NOMO-1 treated with dmso at 0.1 percent for 144 hours (cell line): ENCODE measurements at regions not wholly inside any gene's neighbourhood (a gene's known extent, or its start where the extent isn't known, plus 50 kb on each side); places are given as distances from the start of the nearest gene placed in this dataset.
"Not testable (repeated sequence)": the region's sequence is repeated elsewhere in the genome, so short reads cannot be mapped to it uniquely, and the experiment has no call there.

Experiments used
- DNase-seq: peaks from one replicate; lab custom pipeline; 2025; ENCODE audit not compliant: unreplicated experiment; lab: John Stamatoyannopoulos, UW

DNA sequence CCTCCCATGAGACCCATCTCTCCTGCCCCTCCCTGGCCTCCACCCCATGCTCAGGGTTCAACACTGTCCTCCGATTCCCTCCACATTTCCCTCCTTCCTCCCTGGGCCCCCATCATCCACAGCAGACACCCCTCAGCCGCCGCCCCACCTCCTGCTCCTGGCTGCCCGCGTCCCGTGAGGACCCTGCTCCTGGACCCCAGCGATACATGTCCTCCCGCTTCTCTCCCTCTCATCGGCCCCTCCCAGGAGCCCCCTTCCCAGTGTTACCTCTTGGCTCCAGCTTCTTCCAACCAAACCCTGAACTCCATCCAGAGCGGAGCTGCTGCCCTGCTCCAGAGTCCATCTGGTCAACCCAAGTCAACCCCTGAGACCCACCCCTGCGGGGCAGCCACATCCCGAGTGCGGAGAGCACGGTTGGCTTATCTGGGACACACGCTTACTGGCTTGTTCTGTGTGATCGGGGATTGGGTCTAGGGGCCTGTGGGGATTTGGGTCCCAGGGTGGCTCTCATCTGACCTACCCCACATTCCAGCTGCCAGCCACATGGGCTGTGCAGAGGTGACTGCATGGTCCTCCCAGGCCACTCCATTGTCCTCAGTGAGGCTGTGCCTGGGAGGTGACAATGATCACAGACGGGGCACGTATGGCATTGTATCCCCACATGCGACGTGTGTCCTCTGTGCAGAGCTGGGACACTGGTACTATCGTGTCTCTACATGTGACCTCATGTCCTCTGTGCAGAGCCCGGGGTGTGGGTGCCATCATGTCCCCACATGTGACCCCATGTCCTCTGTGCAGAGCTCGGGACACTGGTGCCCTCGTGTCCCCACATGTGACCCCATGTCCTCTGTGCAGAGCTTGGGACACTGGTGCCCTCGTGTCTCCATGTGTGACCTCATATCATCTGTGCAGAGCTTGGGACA is 333.6 kb downstream of the ADGRD1 start:
- DNase-seq, result no peak

GRCh38 chr12:131287938-131288764 is 334.4 kb downstream of the ADGRD1 start:
- DNase-seq, result no peak

DNA sequence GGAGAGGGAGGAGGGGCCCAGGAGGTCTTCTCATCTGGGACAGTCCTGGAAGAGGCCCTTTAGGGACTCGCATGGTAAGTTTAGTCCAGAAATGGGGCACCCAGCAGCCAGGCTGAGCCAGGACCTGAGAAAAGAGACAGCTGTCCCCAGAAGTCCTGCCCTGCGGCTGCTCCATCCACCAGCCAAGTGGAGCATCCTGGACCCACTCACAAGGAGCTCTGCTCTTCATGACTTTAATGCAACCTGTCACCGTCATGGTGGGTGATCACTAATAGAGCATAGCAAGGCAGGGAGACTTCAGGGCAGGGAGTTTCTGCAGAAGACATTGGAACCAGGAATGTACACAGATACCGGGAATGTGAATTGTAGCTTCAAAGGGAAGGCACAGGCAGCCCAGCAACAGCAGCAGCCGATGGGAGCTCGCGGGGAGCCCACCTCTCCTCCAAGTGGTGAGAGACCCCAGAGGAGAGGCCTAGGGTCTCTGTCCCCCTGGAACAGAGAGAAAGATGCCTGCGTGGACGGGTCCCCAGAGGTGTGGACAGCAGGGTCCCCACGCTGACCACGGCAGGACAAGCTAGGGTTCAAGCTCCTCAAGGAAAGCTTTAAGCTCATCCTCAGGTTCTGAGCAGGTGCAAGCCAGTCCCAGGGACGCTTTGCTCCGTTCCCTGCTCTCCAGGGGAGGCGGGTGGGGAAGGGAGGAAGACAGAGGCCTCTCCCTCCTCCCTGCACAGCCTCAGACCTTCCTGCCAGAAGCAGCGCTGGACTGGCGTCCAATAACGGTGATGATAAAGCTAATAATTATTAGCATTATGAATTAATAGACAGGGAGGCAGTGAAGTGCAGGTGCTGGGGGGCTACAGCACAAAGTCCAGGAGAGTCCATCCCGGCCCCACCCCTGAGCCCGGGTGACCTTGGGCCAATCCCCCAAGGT is 335.3 kb downstream of the ADGRD1 start:
- DNase-seq, result not testable (repeated sequence)

- DNase-seq, result not testable (repeated sequence)
These were observed 336.1 kb downstream of the ADGRD1 start for GRCh38 chr12:131289807-131290206.

GRCh38 chr12:131290255-131290959 is 336.7 kb downstream of the ADGRD1 start:
- DNase-seq, result no peak

DNA sequence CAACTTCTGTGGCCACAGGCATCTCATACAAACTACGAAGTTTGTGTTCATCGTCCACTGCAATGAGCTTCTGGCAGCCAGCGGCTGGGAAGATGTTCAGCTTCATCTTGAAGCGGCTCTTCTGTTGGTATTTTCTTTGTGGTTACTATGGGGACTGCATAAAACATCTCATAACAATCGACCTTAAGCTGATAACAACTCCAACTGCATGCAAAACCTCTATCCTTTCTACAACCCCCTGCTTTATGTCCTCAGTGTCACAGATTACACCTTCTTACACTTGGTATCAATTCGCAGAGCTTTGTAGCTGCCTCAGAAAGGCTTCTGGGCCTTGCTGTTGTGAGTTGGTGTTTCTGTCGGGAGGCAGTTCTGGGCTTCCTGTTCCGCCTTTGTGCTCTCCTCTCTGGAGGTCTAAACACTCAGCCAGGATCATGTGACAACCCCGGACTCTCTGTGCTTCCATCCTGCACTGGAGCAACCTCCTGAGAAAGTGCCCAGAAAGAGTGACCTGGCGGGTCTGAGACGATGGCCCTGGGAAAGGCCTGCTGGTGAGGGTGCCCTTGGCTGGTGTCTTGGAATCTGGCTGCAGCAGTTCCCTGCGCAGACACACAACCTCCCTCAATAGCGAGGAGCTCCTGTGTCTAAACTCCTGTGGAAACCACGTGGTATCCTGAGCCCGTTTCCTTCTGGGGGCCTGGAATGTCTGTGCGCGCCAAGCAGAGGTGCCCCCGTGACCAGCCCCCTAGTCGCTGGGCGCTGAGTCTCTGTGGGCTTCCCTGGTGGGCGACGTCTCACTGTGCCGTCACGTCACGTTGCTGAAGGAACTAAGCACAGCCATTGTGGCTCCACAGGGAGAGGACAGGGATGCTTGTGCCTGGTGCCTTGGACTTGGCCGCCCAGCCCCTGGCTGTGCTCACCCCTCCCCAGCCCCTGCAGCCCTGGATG is 339.6 kb downstream of the ADGRD1 start:
- not testable (repeated sequence) for DNase-seq

GRCh38 chr12:131294716-131295115 is 341.0 kb downstream of the ADGRD1 start:
- not testable (repeated sequence) for DNase-seq

- not testable (repeated sequence) for DNase-seq
These were observed 341.4 kb downstream of the ADGRD1 start for GRCh38 chr12:131295117-131295516.

- not testable (repeated sequence) for DNase-seq
These were observed 341.9 kb downstream of the ADGRD1 start for GRCh38 chr12:131295559-131295958.

GRCh38 chr12:131296136-131296535 is 342.4 kb downstream of the ADGRD1 start:
- DNase-seq, result not testable (repeated sequence)

DNA sequence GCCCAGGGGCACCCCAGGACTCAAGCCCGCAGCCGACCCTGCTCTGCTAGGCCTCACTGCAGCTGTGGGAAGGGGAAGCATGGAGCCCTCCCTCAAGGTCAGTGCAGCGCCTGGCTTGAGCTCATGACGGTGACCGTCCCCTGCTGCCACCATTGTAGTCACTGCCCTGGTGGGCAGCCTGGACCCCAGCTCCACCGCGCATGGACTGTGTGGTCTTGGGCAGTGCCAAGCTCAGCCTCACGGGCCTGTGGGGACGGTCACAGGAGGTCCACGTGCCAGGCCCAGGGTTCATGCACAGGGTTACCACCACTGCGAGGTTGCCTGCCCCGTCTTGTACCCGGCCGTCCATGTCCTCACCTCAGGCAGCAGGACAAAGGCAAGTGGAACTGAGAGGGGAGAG is 342.9 kb downstream of the ADGRD1 start:
- not testable (repeated sequence) for DNase-seq

DNA sequence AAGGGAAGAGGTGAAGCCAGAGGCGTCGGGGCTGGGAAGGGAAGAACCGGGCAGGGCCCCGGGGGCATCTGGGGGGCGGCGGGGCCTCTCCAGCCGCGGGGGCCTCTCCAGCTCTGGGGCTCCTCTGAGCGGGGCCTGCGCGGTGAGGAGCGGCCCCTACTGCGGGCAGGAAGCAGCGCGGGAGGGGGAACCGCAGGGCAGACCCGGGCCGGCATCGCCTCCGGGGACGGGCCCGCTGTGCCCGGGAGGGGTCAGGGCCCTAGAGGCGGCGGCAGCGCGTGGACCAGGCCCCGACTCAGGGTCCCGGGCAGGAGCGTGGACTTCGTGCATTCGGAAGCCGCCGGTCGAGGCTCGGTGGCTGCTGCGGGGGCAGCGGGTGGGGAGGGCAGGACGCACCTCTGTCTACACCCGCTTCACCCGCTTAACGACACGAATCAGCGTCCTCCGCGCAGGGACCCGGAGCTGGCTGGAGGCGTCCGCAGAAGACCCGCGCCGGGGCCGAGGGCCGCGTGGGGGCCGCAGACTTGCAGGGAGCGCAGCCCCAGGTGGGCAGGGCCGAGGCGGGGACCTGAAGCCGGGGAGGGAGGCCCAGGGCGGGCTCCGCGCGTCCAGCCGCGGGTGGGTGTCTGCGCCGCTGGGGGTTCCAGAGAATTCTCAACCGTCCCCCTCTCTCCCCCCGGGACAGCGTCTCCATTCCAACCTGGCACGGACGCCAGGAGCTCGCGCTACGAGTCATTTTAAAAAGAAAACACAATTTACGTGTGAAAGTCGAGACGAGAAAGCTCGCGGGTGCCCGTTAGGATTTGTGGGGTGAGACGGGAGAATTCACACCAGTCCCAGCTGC is 345.0 kb downstream of the ADGRD1 start:
- DNase-seq, result not testable (repeated sequence)

DNA sequence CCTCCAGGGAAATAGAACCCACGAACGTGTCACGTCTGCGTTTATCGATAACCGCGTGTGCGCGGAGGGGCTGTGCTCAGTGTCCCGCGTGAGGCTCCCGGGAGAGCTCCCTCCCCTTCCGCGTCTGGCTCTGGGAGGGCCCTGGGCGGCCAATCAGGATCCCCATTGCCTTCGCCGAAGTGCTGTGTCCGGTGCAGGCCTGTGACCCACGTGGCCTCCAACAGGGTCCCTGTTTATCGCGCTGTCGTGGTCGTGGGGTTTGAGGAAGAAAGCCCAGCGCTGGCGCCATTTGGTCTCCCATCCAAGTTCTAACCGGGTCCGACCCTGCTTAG is 345.6 kb downstream of the ADGRD1 start:
- DNase-seq, result not testable (repeated sequence)

DNA sequence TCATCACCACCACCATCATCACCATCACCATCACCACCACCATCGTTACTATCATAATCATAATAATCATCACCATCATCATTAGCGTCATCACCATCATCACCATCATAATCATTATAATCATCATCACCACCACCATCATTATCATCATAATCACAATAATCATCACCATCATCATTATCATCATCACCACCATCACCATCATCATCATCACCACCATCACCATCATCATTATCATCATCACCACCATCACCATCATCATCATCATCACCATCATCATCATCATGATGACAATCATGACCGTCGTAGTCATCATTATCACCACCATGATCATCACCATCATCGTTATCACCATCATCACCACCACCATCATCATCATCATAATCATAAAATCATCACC is 349.9 kb downstream of the ADGRD1 start:
- not testable (repeated sequence) for DNase-seq

DNA sequence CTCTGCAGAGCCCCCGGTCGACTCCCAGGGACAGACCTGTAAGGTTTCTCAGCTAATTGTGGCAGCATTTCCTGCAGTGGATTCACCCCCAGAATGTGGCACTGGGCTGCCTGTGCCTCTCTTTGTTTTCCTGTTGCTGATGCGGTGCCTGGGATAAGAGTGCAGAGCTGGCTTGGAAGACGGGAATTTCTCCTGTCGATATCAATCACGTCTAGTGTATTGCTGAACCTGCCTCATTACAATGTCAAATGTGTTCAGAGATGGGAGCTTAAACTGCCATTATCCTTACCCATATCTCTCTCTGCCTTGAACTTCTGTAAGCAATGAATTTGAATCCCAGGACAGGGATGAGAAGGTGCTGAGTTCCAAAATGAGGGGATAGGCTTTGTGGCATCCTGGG is 350.9 kb downstream of the ADGRD1 start:
- DNase-seq, result not testable (repeated sequence)

DNA sequence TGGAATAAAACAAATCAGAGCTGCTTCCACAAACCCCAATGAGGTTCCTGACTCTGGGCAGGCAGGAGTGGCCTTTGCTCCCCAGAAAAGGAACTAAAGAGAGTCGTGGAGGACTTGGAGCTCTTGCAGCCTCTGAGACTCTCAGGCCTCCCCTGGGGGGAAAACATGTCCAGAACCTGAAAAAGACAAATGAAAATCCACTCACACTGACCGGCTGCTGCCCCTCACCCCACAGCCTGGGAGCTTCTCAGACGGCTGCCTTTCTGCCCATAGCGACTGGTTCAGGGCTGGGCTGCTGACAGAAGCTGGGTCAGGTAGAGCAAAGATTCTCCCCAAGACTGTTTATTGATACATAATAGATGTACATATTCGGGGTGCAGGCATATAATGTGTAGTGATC is 356.0 kb downstream of the ADGRD1 start:
- no peak for DNase-seq

GRCh38 chr12:131310227-131310969 is 356.7 kb downstream of the ADGRD1 start:
- not testable (repeated sequence) for DNase-seq
